Muscle layer of duodenum (tissue), 2 donors: ENCODE measurements at regions not wholly inside any gene's neighbourhood (a gene's known extent, or its start where the extent isn't known, plus 50 kb on each side); places are given as distances from the start of the nearest gene placed in this dataset.

Experiments
- H3K27ac ChIP-seq: one replicate; pipeline ENCODE4 v1.7.0; 2013; ENCODE audit warnings: mild to moderate bottlenecking, low read length
- H3K27me3 ChIP-seq: one replicate; pipeline ENCODE4 v1.7.0; 2013; ENCODE audit warnings: low read depth, mild to moderate bottlenecking, control low read depth, low read length
- H3K36me3 ChIP-seq, 2 donors: one replicate each; pipeline ENCODE4 v1.7.0; 2013; ENCODE audit warnings: low read length in 2 of 2, control low read depth in 1 of 2, mild to moderate bottlenecking in 1 of 2; ENCODE audit not compliant: insufficient read depth in 2 of 2, control insufficient read depth in 1 of 2
- H3K4me1 ChIP-seq, 2 donors: one replicate each; pipeline ENCODE4 v1.7.0; 2013; ENCODE audit warnings: low read length in 2 of 2, mild to moderate bottlenecking in 2 of 2, control low read depth in 1 of 2, moderate library complexity in 1 of 2; ENCODE audit not compliant: insufficient read depth in 2 of 2, control insufficient read depth in 1 of 2
- H3K4me3 ChIP-seq, 2 donors: one replicate each; pipeline ENCODE4 v1.7.0; 2013; ENCODE audit warnings: low read length in 2 of 2, low read depth in 1 of 2, mild to moderate bottlenecking in 1 of 2
- H3K9me3 ChIP-seq, 2 donors: one replicate each; pipeline ENCODE4 v1.7.0; 2013; ENCODE audit warnings: low read length in 2 of 2, control low read depth in 1 of 2, mild to moderate bottlenecking in 1 of 2; ENCODE audit not compliant: control insufficient read depth in 1 of 2
- donor health status: healthy.

DNA sequence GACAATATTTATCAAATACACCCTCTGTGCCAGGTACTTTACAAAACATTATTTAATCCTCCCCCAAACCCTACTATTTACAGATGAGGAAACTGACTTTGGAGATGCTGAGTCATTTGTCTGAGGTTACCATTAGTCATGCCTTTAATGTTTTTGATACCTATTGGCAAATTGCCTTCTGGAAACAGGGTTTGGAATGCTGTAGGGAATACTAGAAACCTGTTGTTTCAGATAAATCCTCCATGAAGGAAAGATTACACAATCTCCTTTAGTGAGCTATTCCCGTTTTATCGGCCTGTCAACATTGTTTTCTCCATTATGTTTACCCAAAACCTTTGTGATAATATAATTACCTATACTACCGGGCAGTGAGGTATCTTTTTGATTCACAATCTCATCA is 93.6 kb upstream of the ADGRF1 start:
- no peaks in the 10 kb centered on the region for H3K27me3 ChIP-seq
- no peaks in the 10 kb centered on the region for H3K36me3 ChIP-seq
- peaks cover 9 to 12% of the 10 kb centered on the region in 2 donors for H3K4me1 ChIP-seq
- no peak overlapping the region for H3K27ac ChIP-seq
- H3K4me3 ChIP-seq = no peak overlapping the region
- no peaks in the 10 kb centered on the region for H3K9me3 ChIP-seq

DNA sequence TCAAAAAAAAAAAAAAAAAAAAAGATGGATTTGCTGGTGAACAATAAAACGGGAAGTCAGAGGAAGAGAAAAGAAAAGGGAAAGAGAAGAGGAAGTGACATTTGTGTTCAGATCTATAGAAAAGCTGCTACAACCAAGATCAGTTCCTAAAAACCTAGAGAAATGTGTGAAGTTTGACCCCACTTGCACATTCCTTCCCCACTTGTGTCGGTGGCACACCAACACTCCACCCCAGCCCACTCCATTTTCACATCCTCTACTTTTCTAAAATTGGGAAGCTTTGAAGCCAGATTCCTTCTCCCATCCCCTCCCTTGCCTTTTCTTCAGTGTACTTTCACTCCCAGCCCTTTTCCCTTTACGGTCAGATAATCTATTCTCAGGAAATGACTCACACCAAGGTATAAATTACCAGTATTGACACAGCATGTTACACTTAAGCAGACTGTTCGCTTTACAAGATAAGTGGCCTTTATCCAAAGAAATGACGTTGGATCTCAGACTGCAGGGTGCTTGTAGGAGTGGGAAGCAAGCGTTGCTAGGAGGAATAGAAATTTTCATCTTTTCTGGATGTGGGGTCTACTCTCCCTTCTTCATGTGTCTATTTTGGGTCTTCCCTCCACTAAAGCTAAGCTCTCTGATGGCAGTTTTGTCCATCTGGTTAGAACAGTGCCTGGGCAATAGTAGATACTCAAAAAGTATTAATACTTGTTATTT is 92.5 kb upstream of the ADGRF1 start:
- no peaks in the 10 kb centered on the region for H3K27me3 ChIP-seq
- no peaks in the 10 kb centered on the region for H3K36me3 ChIP-seq
- peak overlapping the region; percentile 18 for H3K27ac ChIP-seq
- no peaks in the 10 kb centered on the region for H3K9me3 ChIP-seq
- no peak overlapping the region for H3K4me3 ChIP-seq
- H3K4me1 ChIP-seq = peaks cover 9 to 24% of the 10 kb centered on the region in 2 donors

DNA sequence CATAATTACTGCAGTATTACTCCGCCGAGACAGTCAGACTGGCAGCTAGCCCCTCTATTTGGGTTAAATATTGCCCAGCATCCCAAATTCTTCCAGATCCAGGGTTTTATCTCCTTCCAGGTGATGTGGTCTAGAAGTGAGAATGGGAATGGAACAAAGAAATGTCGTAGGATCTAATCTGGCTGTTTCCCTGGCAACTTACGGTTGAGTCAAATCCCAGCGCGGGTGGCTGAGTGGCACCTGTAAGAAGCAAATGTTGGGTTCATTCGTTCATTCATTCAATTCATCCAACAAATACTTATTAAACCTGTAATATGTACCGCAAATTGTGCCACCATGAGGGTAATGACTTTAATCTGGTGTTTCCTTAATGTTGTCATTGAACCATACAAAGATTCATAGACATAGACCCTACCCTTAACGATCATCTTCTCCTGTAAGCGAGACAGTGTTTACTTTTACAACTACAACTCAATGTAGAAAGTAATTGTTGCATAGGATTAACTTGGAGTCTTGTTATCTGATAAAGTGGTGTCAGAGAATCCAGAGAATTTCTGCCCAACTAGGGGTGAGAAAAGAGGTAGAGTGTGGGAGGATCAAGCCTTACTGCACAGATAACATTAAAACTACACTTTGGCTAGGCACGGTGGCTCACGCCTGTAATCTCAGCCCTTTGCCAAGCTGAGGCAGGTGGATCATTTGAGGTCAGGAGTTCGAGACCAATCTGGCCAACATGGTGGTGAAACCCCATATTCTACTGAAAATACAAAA is 91.3 kb upstream of the ADGRF1 start:
- no peaks in the 10 kb centered on the region for H3K9me3 ChIP-seq
- H3K27me3 ChIP-seq = no peaks in the 10 kb centered on the region
- H3K4me3 ChIP-seq = no peak overlapping the region
- no peak overlapping the region for H3K27ac ChIP-seq
- H3K36me3 ChIP-seq = no peaks in the 10 kb centered on the region
- peaks cover 9 to 27% of the 10 kb centered on the region in 2 donors for H3K4me1 ChIP-seq

DNA sequence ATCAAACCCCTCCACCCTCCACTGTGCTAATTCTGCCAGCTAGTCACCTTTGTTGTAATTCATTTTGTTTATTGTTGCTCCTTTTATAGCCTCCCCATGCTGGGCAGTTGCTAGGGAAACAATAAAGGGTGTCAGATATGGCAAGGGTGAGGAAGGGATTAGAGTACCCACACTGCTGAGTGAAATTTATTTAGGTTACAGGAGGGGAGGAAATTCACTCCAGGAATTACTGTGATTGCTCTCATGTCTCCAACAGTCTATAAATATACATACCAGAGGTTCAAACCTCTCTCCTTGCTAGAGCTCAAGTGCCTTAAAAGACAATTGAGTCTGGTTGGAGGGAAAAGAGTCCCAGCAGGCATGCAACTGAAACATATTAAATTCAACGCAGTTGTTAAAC is 90.6 kb upstream of the ADGRF1 start:
- Histone ChIP-seq H3K9me3 (no peaks in the 10 kb centered on the region), H3K36me3 (no peaks in the 10 kb centered on the region), H3K4me1 (peaks cover 9 to 27% of the 10 kb centered on the region in 2 donors), H3K27ac (no peak overlapping the region), H3K4me3 (no peak overlapping the region), H3K27me3 (no peaks in the 10 kb centered on the region)

DNA sequence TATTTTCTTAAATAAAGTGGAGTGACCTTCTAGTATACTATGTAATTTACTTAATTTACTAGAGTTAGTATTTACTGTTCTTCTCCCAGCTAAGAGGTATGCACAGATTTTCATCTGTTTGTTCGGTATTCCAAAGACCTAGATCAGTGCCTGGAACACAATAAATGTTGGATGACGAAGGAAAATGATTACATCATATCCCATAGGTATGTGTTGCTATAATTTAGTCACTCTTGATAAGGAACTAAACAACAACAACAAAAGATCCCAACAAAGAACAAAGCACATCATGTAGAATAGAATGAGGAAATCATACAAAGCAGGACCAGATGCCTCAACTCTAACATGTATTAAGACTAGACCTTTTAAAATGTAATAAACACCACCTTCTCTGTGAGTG is 89.6 kb upstream of the ADGRF1 start:
- no peak overlapping the region for H3K27ac ChIP-seq
- H3K4me3 ChIP-seq = no peak overlapping the region
- no peaks in the 10 kb centered on the region for H3K36me3 ChIP-seq
- no peaks in the 10 kb centered on the region for H3K9me3 ChIP-seq
- peaks cover 11 to 27% of the 10 kb centered on the region in 2 donors for H3K4me1 ChIP-seq
- H3K27me3 ChIP-seq = no peaks in the 10 kb centered on the region

DNA sequence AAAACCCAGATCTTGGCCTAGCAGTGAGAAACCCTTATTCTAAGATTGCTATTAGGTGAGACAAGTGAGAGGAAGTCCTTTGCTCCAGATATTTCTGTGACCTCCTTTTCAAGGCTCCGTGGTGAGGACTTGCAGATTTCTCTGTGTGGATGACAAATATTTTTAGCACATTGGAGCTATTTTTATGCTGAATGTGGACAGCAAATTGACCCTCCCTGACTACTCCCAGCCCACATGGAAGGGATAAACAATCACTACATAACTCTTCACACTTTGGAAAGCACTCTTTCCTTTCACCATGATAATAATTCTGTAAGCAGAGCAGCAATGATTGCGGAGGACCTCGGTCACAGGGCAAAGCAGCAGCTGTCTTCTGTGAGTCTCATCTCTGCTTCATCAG is 88.0 kb upstream of the ADGRF1 start:
- Histone ChIP-seq H3K36me3 (no peaks in the 10 kb centered on the region), H3K27ac (no peak overlapping the region), H3K9me3 (no peaks in the 10 kb centered on the region), H3K4me3 (no peak overlapping the region), H3K27me3 (no peaks in the 10 kb centered on the region), H3K4me1 (peaks cover 10 to 23% of the 10 kb centered on the region in 2 donors)

DNA sequence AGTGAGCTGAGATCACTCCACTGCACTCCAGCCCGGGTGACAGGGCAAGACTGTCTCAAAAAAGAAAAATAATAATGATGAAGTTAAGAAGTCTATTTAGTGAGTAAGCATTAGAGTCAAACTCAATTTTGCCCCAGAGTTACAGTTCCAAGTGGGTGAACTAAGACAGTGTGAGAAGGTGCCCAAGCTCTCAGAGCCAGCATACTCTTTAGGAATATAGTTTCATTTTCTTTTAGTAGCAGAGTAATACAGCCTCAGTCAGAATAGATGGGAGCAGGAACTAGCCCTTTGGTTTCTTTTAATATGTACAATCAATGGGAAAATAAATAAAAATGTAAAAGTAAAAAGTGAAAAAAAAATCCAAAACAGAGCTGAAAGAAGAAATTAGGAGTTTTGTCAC is 87.0 kb upstream of the ADGRF1 start:
- H3K9me3 ChIP-seq = no peaks in the 10 kb centered on the region
- H3K4me1 ChIP-seq = peaks cover 5 to 17% of the 10 kb centered on the region in 2 donors
- no peaks in the 10 kb centered on the region for H3K27me3 ChIP-seq
- H3K4me3 ChIP-seq = no peak overlapping the region
- H3K36me3 ChIP-seq = no peaks in the 10 kb centered on the region
- no peak overlapping the region for H3K27ac ChIP-seq

DNA sequence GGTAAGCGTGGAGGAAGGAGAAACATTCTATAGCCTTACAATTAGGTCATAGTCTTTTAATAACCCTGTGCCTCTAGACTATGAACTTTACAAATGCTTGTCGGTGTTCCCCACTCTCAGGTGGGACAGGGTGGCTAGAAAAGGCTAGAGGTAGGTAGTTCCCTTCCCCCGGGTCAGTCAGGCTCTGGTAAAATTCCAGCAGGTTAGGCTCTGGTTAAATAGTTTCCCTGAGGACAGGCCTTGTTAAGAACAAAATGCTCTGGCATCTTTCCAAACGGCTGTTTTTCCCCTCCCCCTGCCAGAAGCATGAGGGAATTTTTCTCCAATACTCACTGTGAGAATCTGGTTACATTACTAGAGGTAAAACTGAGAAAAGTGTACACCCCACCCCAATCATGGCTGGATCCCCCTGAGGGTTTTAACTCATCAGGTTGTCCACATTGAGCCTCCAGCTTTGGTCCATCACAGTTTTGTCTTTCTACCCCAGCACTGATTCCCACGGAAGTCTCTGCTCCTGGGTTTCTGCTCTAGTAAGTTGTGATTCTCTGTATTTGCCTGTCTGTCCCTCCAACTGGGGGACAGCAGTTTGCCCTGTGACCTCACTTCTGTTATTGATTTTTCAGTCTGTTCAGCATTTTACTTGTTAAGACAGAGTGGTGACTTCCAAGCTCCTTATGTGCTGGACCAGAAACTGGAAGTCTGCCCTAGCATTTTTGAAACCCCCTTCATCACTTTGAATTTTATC is 84.7 kb upstream of the ADGRF1 start:
- peaks cover 5 to 17% of the 10 kb centered on the region in 2 donors for H3K4me1 ChIP-seq
- no peaks in the 10 kb centered on the region for H3K36me3 ChIP-seq
- no peaks in the 10 kb centered on the region for H3K27me3 ChIP-seq
- H3K27ac ChIP-seq = no peak overlapping the region
- no peaks in the 10 kb centered on the region for H3K9me3 ChIP-seq
- no peak overlapping the region for H3K4me3 ChIP-seq

DNA sequence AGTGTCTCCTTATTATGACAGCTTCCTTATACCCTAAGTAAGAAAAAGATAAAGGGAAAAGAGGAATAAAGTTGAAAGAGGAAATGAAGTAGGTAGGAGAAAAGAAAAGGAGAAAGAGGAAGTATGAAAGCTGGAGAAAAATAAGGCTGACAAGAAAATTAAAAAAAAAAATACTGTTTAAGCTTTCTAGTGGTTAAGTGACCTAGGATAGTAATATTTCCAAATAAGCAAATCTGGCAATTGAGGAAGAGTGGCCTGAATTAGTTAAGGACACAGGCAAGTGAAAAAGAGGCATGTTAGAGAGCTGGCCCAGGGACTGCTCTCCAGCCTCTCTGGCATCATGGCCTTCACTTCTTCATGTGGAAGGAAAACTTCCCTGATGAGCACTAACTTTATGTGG is 76.5 kb upstream of the ADGRF1 start:
- Histone ChIP-seq H3K4me3 (no peak overlapping the region), H3K27me3 (no peaks in the 10 kb centered on the region), H3K36me3 (no peaks in the 10 kb centered on the region), H3K27ac (no peak overlapping the region), H3K9me3 (no peaks in the 10 kb centered on the region), H3K4me1 (no peaks in the 10 kb centered on the region)

DNA sequence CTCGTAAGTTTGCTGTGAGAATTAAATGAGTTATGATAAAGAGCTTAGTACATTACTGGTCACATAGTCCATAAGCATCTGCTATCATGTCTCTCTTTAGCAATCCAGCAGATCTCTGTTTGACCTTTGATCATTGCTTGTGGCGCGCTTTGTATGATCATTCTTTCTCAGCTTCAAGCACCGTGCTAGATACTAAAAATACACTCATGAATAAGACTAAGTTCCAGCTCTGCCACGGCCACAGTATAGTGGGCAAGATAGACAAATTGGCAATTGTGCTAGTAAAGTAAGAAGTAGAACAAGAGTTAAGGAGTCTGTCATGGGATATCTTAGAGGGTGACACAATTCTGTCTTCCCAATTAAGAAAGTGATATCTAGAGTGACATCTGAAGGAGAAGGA is 75.2 kb upstream of the ADGRF1 start:
- Histone ChIP-seq H3K4me3 (no peak overlapping the region), H3K4me1 (no peaks in the 10 kb centered on the region), H3K36me3 (no peaks in the 10 kb centered on the region), H3K9me3 (no peaks in the 10 kb centered on the region), H3K27ac (no peak overlapping the region), H3K27me3 (no peaks in the 10 kb centered on the region)

DNA sequence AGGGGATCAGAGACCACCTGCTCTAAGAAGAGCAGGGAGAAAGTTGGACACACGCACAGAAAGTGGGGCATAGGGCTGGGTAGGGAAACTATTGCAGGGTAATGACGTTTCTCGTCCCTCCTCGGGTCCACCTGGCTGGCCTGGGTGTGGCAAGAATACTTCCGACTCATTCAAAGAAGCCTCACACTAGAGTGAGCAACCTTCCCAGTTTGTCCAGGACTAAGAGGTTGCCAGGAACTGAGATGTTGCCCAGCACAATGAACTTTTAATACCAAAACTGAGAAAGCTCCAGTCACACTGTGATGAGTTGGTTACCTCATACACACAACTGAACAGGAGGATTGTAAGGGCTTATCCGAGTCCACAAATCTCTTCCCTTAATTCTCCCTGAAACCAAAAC is 74.5 kb upstream of the ADGRF1 start:
- no peaks in the 10 kb centered on the region for H3K27me3 ChIP-seq
- H3K4me1 ChIP-seq = no peaks in the 10 kb centered on the region
- no peak overlapping the region for H3K4me3 ChIP-seq
- H3K27ac ChIP-seq = no peak overlapping the region
- H3K36me3 ChIP-seq = no peaks in the 10 kb centered on the region
- no peaks in the 10 kb centered on the region for H3K9me3 ChIP-seq
